Left cardiac atrium (tissue), 4 donors: ENCODE measurements at regions not wholly inside any gene's neighbourhood (a gene's known extent, or its start where the extent isn't known, plus 50 kb on each side); places are given as distances from the start of the nearest gene placed in this dataset.
A peak's percentile ranks its signal among the peaks of the same experiment; 100 is the strongest.
"Not testable (repeated sequence)": the region's sequence is repeated elsewhere in the genome, so short reads cannot be mapped to it uniquely, and the experiment has no call there.

ENCODE experiments used
- ATAC-seq, 2 donors: fragments of 200-7000 bp; cut with Tn5 transposase; one replicate each; pipeline ENCODE4 v1.9.1; 2020; ENCODE audit warnings: mild to moderate bottlenecking in 2 of 2, moderate library complexity in 2 of 2
- DNase-seq: peaks from one replicate; pipeline ENCODE4 v3.0.0-alpha.2; 2020
- intact Hi-C, 2 donors: fragments of 100-400 bp; cut with DNase I; formaldehyde crosslinking; loops; one replicate each; pipeline versions ENCODE4 v1.14.1 to v1.15.1; 2022 to 2023
- donor health status: DM: no; HTN: yes; CAD: no.
- donor health status: DM: no; HTN: yes; CAD: no; lungs with severe emphysema.
- donor health status: DM: yes; HTN: yes; CAD: no.
- donor health status: Dilated cardiomyopathy.

- intact Hi-C loops = no loop called here
- no peak for DNase-seq
These were observed 74.9 kb downstream of the ANKEF1 start for GRCh38 chr20:10109641-10110040.

GRCh38 chr20:10110151-10110550, 75.4 kb downstream of the ANKEF1 start:
- DNase-seq = no peak
- intact Hi-C loops = no loop called here
- ATAC-seq = no peak

More at GRCh38 chr20:10109641-10110040, 74.9 kb downstream of the ANKEF1 start:
- peak in 1 of 2 donors; percentile 44 for ATAC-seq

- no peak for DNase-seq
- intact Hi-C loops = no loop called here
- no peak for ATAC-seq
These were observed 76.6 kb downstream of the ANKEF1 start for GRCh38 chr20:10111139-10111958.

- DNase-seq (no peak), ATAC-seq (no peak)
- intact Hi-C loops = no loop called here
These were observed 77.1 kb downstream of the ANKEF1 start for GRCh38 chr20:10111959-10112250.

- DNase-seq (no peak), ATAC-seq (no peak)
- intact Hi-C loops = no loop called here
These were observed 79.0 kb downstream of the ANKEF1 start for GRCh38 chr20:10113746-10114145.

- intact Hi-C loops = no loop called here
- ATAC-seq (no peak), DNase-seq (no peak)
These were observed 79.8 kb downstream of the ANKEF1 start for GRCh38 chr20:10114598-10114997.

- intact Hi-C loops = no loop called here
- ATAC-seq = no peak
- DNase-seq = no peak
These were observed 80.2 kb downstream of the ANKEF1 start for GRCh38 chr20:10115021-10115420.

- ATAC-seq = no peak
- intact Hi-C loops = no loop called here
- DNase-seq = no peak
These were observed 84.5 kb downstream of the ANKEF1 start for GRCh38 chr20:10119336-10119735.

- intact Hi-C loops, ATAC-seq, DNase-seq: not testable (repeated sequence)
These were observed 90.1 kb downstream of the ANKEF1 start for GRCh38 chr20:10124883-10125282.

GRCh38 chr20:10125757-10126156, 91.0 kb downstream of the ANKEF1 start:
- intact Hi-C loops = no loop called here
- DNase-seq (no peak), ATAC-seq (no peak)

GRCh38 chr20:10129749-10130148, 88.9 kb upstream of the SNAP25 start:
- intact Hi-C loops = no loop called here
- no peak for DNase-seq
- ATAC-seq = no peak

- ATAC-seq (peak; percentile 92 to 97), DNase-seq (peak; percentile 76)
- intact Hi-C loops = no loop called here
These were observed 86.8 kb upstream of the SNAP25 start for GRCh38 chr20:10131732-10132345.

- ATAC-seq (no peak), DNase-seq (no peak)
- intact Hi-C loops = no loop called here
These were observed 86.2 kb upstream of the SNAP25 start for GRCh38 chr20:10132387-10132786.

GRCh38 chr20:10133532-10133931, 85.1 kb upstream of the SNAP25 start:
- intact Hi-C loops = no loop called here

GRCh38 chr20:10134176-10134575, 84.5 kb upstream of the SNAP25 start:
- DNase-seq = no peak

More at GRCh38 chr20:10133532-10133931, 85.1 kb upstream of the SNAP25 start:
- DNase-seq (no peak), ATAC-seq (no peak)

GRCh38 chr20:10135438-10135837, 83.2 kb upstream of the SNAP25 start:
- intact Hi-C loops = no loop called here
- DNase-seq (no peak), ATAC-seq (no peak)

More at GRCh38 chr20:10134176-10134575, 84.5 kb upstream of the SNAP25 start:
- intact Hi-C loops = no loop called here
- ATAC-seq = no peak

- intact Hi-C loops = no loop called here
These were observed 81.6 kb upstream of the SNAP25 start for GRCh38 chr20:10137032-10137431.

GRCh38 chr20:10137533-10137932, 81.1 kb upstream of the SNAP25 start:
- intact Hi-C loops = no loop called here
- DNase-seq (no peak), ATAC-seq (peak in 1 of 2 donors; percentile 27)

More at GRCh38 chr20:10137032-10137431, 81.6 kb upstream of the SNAP25 start:
- no peak for DNase-seq
- no peak for ATAC-seq

GRCh38 chr20:10157549-10157948, 61.1 kb upstream of the SNAP25 start:
- DNase-seq = no peak
- no peak for ATAC-seq
- intact Hi-C loops = no loop called here

- DNase-seq (no peak), ATAC-seq (no peak)
- intact Hi-C loops = no loop called here
These were observed 51.6 kb upstream of the SNAP25 start for GRCh38 chr20:10167040-10167439.

GRCh38 chr20:10167594-10167993, 51.0 kb upstream of the SNAP25 start:
- intact Hi-C loops = no loop called here
- ATAC-seq = no peak
- DNase-seq = no peak
